ENCODE measurements at regions not wholly inside any gene's neighbourhood (a gene's known extent, or its start where the extent isn't known, plus 50 kb on each side); places are given as distances from the start of the nearest gene placed in this dataset.
A peak's percentile ranks its signal among the peaks of the same experiment; 100 is the strongest.

DNA sequence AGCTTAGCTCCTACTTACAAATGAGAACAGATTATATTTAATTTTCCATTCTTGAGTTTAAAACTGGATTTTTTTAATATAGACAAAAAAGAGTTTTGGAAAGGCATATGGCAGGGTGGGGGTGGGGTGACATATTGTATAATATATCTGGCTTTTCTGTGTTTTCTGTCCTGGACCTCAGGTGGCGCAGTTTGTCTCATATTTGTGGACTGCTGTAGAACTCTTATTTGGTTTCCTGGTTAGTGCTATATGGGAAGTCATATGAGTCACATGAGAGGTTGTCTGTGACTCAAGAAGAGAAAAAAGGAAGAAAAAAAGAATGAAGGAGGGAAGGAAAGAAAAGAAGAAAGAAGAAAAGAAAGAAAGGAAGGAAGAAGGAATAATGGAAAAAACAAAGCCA, 131.8 kb downstream of the CLVS2 start:
- Histone ChIP-seq H3K9ac (ENCODE audit: low read length) (no peak overlapping the region), H3K36me3 (ENCODE audit: control insufficient read depth in 1 of 2, insufficient read depth in 2 of 2, low read length in 2 of 2) (no peaks in the 10 kb centered on the region), H3K27me3 (ENCODE audit: insufficient read depth, low read length) (no peaks in the 10 kb centered on the region), H3K9me3 (ENCODE audit: control insufficient read depth in 1 of 2, insufficient read depth in 1 of 2, low read depth in 1 of 2, low read length in 2 of 2) (no peaks in the 10 kb centered on the region), H2AFZ (ENCODE audit: low read depth, low read length, poor library complexity, severe bottlenecking) (no peak overlapping the region), H3K4me1 (ENCODE audit: control insufficient read depth in 1 of 2, insufficient read depth in 2 of 2, low read length in 2 of 2) (no peaks in the 10 kb centered on the region), H3K79me2 (ENCODE audit: insufficient read depth, low read length) (no peaks in the 10 kb centered on the region), H4K20me1 (ENCODE audit: insufficient read depth) (no peaks in the 10 kb centered on the region), H3K4me3 (replicated peaks in 1 of 2; ENCODE audit: low read depth in 1 of 2, low read length in 2 of 2) (no peak overlapping the region), H3K9me2 (ENCODE audit: insufficient read depth) (no peaks in the 10 kb centered on the region), H3K27ac (ENCODE audit: low read depth, low read length) (no peak overlapping the region), H3K4me2 (ENCODE audit: low read length) (no peak overlapping the region)
- ChIA-PET RAD21 (ENCODE audit: low non-redundant PET in 1 of 2, low total read pairs in 2 of 2, uncharacterized antibody in 2 of 2, unreplicated experiment in 2 of 2) (no interaction called here), POLR2A (no interaction called here), CTCF (no interaction called here)
- intact Hi-C loops (cut with micrococcal nuclease): no loop called here
- no peak for TF ChIP-seq RAD21 (IDR thresholded peaks at IDR 0.05; ENCODE audit: low read depth)
- TF ChIP-seq, protein P1, sequence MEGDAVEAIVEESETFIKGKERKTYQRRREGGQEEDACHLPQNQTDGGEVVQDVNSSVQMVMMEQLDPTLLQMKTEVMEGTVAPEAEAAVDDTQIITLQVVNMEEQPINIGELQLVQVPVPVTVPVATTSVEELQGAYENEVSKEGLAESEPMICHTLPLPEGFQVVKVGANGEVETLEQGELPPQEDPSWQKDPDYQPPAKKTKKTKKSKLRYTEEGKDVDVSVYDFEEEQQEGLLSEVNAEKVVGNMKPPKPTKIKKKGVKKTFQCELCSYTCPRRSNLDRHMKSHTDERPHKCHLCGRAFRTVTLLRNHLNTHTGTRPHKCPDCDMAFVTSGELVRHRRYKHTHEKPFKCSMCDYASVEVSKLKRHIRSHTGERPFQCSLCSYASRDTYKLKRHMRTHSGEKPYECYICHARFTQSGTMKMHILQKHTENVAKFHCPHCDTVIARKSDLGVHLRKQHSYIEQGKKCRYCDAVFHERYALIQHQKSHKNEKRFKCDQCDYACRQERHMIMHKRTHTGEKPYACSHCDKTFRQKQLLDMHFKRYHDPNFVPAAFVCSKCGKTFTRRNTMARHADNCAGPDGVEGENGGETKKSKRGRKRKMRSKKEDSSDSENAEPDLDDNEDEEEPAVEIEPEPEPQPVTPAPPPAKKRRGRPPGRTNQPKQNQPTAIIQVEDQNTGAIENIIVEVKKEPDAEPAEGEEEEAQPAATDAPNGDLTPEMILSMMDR (IDR thresholded peaks at IDR 0.05 in 2 of 3, conservative IDR thresholded peaks at IDR 0.05 in 1 of 3; ENCODE audit: borderline replicate concordance in 1 of 3, insufficient read depth in 1 of 3, low read depth in 2 of 3, low read length in 2 of 3): peak in 1 of 3 experiments; percentile 5; a peak in 1 of 6 replicates
- BruUV-seq (replicated peaks): no TSS peak
- ATAC-seq (peak; percentile 50; the same call in 1 of the 2 replicates), DNase-seq (ENCODE audit: low read depth, low spot score) (no peak)

DNA sequence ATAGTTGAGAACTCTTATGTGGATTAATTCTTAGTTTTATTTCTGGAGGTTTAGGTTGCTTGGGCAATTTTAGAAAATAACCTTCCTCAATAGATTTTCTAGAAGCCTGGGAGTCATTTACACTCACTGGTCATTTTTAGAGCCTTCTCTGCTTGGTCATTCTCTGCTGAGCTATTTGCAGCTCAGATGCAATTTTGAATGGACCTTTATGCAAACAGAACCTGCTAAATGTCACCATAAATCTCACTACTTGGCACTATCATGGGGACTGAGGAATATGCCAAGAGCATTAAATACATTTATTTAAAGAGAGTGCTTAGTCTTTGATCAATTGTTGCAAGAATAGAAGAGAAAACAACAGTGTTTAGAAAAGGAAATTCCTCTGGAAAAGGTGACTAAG, 154.0 kb downstream of the CLVS2 start:
- H3K27me3 ChIP-seq (ENCODE audit: insufficient read depth, low read length): 0 out of 2 replicates have a peak, but pooled peaks cover 4% of the 10 kb centered on the region
- DNase-seq (ENCODE audit: low read depth, low spot score) (no peak), ATAC-seq (no peak)
- H2AFZ ChIP-seq (ENCODE audit: low read depth, low read length, poor library complexity, severe bottlenecking): no peak overlapping the region
- no peak overlapping the region for H3K9ac ChIP-seq (ENCODE audit: low read length)
- TF ChIP-seq, protein P2, sequence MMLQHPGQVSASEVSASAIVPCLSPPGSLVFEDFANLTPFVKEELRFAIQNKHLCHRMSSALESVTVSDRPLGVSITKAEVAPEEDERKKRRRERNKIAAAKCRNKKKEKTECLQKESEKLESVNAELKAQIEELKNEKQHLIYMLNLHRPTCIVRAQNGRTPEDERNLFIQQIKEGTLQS (IDR thresholded peaks at IDR 0.05): no peak
- TF ChIP-seq TCF7L2 (IDR thresholded peaks at IDR 0.05; ENCODE audit: borderline replicate concordance, extremely low read depth, insufficient read depth, insufficient read length) (no peak), FOSL1 (IDR thresholded peaks at IDR 0.05; ENCODE audit: low read depth) (no peak), SIN3A (IDR thresholded peaks at IDR 0.05; ENCODE audit: low read depth) (no peak), ELF1 (IDR thresholded peaks at IDR 0.05; ENCODE audit: borderline replicate concordance, low read depth) (no peak), EZH2 (IDR thresholded peaks at IDR 0.05) (no peak), POLR2AphosphoS5 (IDR thresholded peaks at IDR 0.05; ENCODE audit: low read depth, low read length) (no peak), JUND (IDR thresholded peaks at IDR 0.05) (no peak), CBX3 (IDR thresholded peaks at IDR 0.05; ENCODE audit: low read depth) (no peak), ZFX (IDR thresholded peaks at IDR 0.05) (no peak), SRF (IDR thresholded peaks at IDR 0.05; ENCODE audit: low read depth) (no peak)
- TF ChIP-seq, protein P3, sequence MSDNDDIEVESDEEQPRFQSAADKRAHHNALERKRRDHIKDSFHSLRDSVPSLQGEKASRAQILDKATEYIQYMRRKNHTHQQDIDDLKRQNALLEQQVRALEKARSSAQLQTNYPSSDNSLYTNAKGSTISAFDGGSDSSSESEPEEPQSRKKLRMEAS (IDR thresholded peaks at IDR 0.05): no peak
- ChIA-PET POLR2A (no interaction called here), CTCF (no interaction called here), RAD21 (ENCODE audit: low non-redundant PET in 1 of 2, low total read pairs in 2 of 2, uncharacterized antibody in 2 of 2, unreplicated experiment in 2 of 2) (no interaction called here)
- H4K20me1 ChIP-seq (ENCODE audit: insufficient read depth): no peaks in the 10 kb centered on the region
- H3K4me2 ChIP-seq (ENCODE audit: low read length): no peak overlapping the region
- no peaks in the 10 kb centered on the region for H3K4me1 ChIP-seq (ENCODE audit: control insufficient read depth in 1 of 2, insufficient read depth in 2 of 2, low read length in 2 of 2)
- no peaks in the 10 kb centered on the region for H3K79me2 ChIP-seq (ENCODE audit: insufficient read depth, low read length)
- no peak overlapping the region for H3K27ac ChIP-seq (ENCODE audit: low read depth, low read length)
- no peaks in the 10 kb centered on the region for H3K9me3 ChIP-seq (ENCODE audit: control insufficient read depth in 1 of 2, insufficient read depth in 1 of 2, low read depth in 1 of 2, low read length in 2 of 2)
- no peak overlapping the region for H3K4me3 ChIP-seq (replicated peaks in 1 of 2; ENCODE audit: low read depth in 1 of 2, low read length in 2 of 2)
- BruUV-seq (replicated peaks): no TSS peak
- H3K36me3 ChIP-seq (ENCODE audit: control insufficient read depth in 1 of 2, insufficient read depth in 2 of 2, low read length in 2 of 2): no peaks in the 10 kb centered on the region; a peak in 1 of 4 replicates
- H3K9me2 ChIP-seq (ENCODE audit: insufficient read depth): no peaks in the 10 kb centered on the region
- intact Hi-C loops (cut with micrococcal nuclease): no loop called here
